ENCODE measurements at regions not wholly inside any gene's neighbourhood (a gene's known extent, or its start where the extent isn't known, plus 50 kb on each side); places are given as distances from the start of the nearest gene placed in this dataset.

- no peak for TF ChIP-seq SIN3A (IDR thresholded peaks at IDR 0.05; ENCODE audit: borderline replicate concordance, insufficient read depth, low read length)
- no peak for TF ChIP-seq POLR2AphosphoS5 (IDR thresholded peaks at IDR 0.05; ENCODE audit: low read depth, low read length)
Observed at GRCh38 chr6:93759190-93759589, 339.8 kb upstream of the EPHA7 start.

Data from PFSK-1 (cell line).